ENCODE measurements at regions not wholly inside any gene's neighbourhood (a gene's known extent, or its start where the extent isn't known, plus 50 kb on each side); places are given as distances from the start of the nearest gene placed in this dataset.

GRCh38 chr1:224879162-224879803 is 50.2 kb upstream of the DNAH14 start:
- TF ChIP-seq, protein P1, sequence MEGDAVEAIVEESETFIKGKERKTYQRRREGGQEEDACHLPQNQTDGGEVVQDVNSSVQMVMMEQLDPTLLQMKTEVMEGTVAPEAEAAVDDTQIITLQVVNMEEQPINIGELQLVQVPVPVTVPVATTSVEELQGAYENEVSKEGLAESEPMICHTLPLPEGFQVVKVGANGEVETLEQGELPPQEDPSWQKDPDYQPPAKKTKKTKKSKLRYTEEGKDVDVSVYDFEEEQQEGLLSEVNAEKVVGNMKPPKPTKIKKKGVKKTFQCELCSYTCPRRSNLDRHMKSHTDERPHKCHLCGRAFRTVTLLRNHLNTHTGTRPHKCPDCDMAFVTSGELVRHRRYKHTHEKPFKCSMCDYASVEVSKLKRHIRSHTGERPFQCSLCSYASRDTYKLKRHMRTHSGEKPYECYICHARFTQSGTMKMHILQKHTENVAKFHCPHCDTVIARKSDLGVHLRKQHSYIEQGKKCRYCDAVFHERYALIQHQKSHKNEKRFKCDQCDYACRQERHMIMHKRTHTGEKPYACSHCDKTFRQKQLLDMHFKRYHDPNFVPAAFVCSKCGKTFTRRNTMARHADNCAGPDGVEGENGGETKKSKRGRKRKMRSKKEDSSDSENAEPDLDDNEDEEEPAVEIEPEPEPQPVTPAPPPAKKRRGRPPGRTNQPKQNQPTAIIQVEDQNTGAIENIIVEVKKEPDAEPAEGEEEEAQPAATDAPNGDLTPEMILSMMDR (IDR thresholded peaks at IDR 0.05): no peak
- no peak for TF ChIP-seq POLR2A (IDR thresholded peaks at IDR 0.05)

Data from uterus (tissue), 2 donors.